OCI-LY7 (cell line): ENCODE measurements at regions not wholly inside any gene's neighbourhood (a gene's known extent, or its start where the extent isn't known, plus 50 kb on each side); places are given as distances from the start of the nearest gene placed in this dataset.

Experiments used
- BruUV-seq: library from RNA; stranded (reverse); fragments of 400-500 nt; replicated peaks from 2 replicates; lab custom pipeline; 2021; lab: Mats Ljungman, UMichigan
- CTCF ChIA-PET: fragments of 300-600 bp; sonication (Branson Sonifier 250); formaldehyde crosslinking; loops from one replicate; lab custom pipeline; 2022; ENCODE audit warnings: antibody characterized with exemption; ENCODE audit not compliant: unreplicated experiment; lab: Charles Lee
- POLR2A ChIA-PET: fragments of 300-600 bp; sonication (Branson Sonifier 250); formaldehyde crosslinking; loops from one replicate; lab custom pipeline; 2022; ENCODE audit warnings: antibody characterized with exemption; lab: Charles Lee
- DNase-seq: peaks from one replicate; pipeline ENCODE4 v3.0.0-alpha.2; 2015; ENCODE audit warnings: low spot score
- H2AFZ ChIP-seq: fragments of 200-600 bp; sonication (generic), shearing (Covaris generic); 2 replicates; pipeline ENCODE4 v1.6.1; 2014; ENCODE audit warnings: mild to moderate bottlenecking, antibody characterized with exemption, low read length, moderate library complexity
- H3K27ac ChIP-seq: fragments of 200-600 bp; sonication (generic); 2 replicates; pipeline ENCODE4 v1.5.1; 2014; ENCODE audit warnings: mixed run types, low read depth, mild to moderate bottlenecking, moderate library complexity, low read length, inconsistent platforms; ENCODE audit not compliant: poor library complexity, severe bottlenecking
- H3K36me3 ChIP-seq: fragments of 200-600 bp; sonication (generic); 2 replicates; pipeline ENCODE4 v1.6.1; 2014; ENCODE audit warnings: mild to moderate bottlenecking, antibody characterized with exemption, low read length, moderate library complexity, mixed read lengths; ENCODE audit not compliant: insufficient read depth
- H3K4me1 ChIP-seq: fragments of 200-600 bp; sonication (generic); 2 replicates; pipeline ENCODE4 v1.5.1; 2014; ENCODE audit warnings: mild to moderate bottlenecking, low read length; ENCODE audit not compliant: insufficient read depth, poor library complexity, severe bottlenecking
- H3K4me2 ChIP-seq: fragments of 200-600 bp; sonication (generic); 2 replicates; pipeline ENCODE4 v1.6.1; 2014; ENCODE audit warnings: mild to moderate bottlenecking, low read length
- H3K4me3 ChIP-seq: fragments of 200-600 bp; sonication (generic); 2 replicates; pipeline ENCODE4 v1.5.1; 2014; ENCODE audit warnings: mild to moderate bottlenecking, low read depth, low read length; ENCODE audit not compliant: poor library complexity, severe bottlenecking
- H3K79me2 ChIP-seq: fragments of 200-600 bp; sonication (generic); 2 replicates; pipeline ENCODE4 v1.6.1; 2016; ENCODE audit warnings: low read depth, mild to moderate bottlenecking, low read length, moderate library complexity, mixed read lengths; ENCODE audit not compliant: insufficient read depth
- H3K9me2 ChIP-seq: fragments of 200-600 bp; sonication (generic); 2 replicates; pipeline ENCODE4 v1.6.1; 2016; ENCODE audit warnings: mild to moderate bottlenecking, low read length, mixed read lengths; ENCODE audit not compliant: insufficient read depth
- H3K9me3 ChIP-seq: fragments of 200-600 bp; sonication (generic); 2 replicates; pipeline ENCODE4 v1.6.1; 2014; ENCODE audit warnings: mild to moderate bottlenecking, mixed run types, low read length, mixed read lengths
- H4K20me1 ChIP-seq: fragments of 200-600 bp; sonication (generic); 2 replicates; pipeline ENCODE4 v1.6.1; 2014; ENCODE audit warnings: mild to moderate bottlenecking, antibody characterized with exemption, low read length, moderate library complexity, mixed read lengths; ENCODE audit not compliant: insufficient read depth
- EZH2phosphoT487 ChIP-seq: fragments of 200-600 bp; sonication (generic); IDR thresholded peaks from 2 replicates; pipeline ENCODE4 v1.6.1; 2018; ENCODE audit warnings: low read depth, borderline replicate concordance, mild to moderate bottlenecking, mixed run types, antibody characterized with exemption, low read length, moderate library complexity, mixed read lengths
- intact Hi-C: fragments of 100-400 bp; cut with micrococcal nuclease; formaldehyde crosslinking; loops from one replicate; pipeline ENCODE4 v1.10.0; 2022; ENCODE audit not compliant: unreplicated experiment
- TF ChIP-seq, protein P1 (sequence below): fragments of 200-600 bp; sonication (generic); conservative IDR thresholded peaks from 2 replicates; pipeline ENCODE4 v1.5.1; 2014; ENCODE audit warnings: mild to moderate bottlenecking, antibody characterized with exemption, low read length, moderate library complexity, mixed read lengths

- H3K36me3 ChIP-seq = no peaks in the 10 kb centered on the region
- CTCF ChIA-PET = no interaction called here
- TF ChIP-seq, protein P1, sequence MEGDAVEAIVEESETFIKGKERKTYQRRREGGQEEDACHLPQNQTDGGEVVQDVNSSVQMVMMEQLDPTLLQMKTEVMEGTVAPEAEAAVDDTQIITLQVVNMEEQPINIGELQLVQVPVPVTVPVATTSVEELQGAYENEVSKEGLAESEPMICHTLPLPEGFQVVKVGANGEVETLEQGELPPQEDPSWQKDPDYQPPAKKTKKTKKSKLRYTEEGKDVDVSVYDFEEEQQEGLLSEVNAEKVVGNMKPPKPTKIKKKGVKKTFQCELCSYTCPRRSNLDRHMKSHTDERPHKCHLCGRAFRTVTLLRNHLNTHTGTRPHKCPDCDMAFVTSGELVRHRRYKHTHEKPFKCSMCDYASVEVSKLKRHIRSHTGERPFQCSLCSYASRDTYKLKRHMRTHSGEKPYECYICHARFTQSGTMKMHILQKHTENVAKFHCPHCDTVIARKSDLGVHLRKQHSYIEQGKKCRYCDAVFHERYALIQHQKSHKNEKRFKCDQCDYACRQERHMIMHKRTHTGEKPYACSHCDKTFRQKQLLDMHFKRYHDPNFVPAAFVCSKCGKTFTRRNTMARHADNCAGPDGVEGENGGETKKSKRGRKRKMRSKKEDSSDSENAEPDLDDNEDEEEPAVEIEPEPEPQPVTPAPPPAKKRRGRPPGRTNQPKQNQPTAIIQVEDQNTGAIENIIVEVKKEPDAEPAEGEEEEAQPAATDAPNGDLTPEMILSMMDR = no peak
- TF ChIP-seq EZH2phosphoT487 = no peak
Observed at GRCh38 chr2:142280831-142281230, 150.0 kb upstream of the LRP1B start.

GRCh38 chr2:142270990-142271389 lies 140.2 kb upstream of the LRP1B start:
- BruUV-seq = no TSS peak
- Histone ChIP-seq H2AFZ (no peak overlapping the region), H3K9me2 (no peaks in the 10 kb centered on the region), H3K9me3 (no peaks in the 10 kb centered on the region), H4K20me1 (no peaks in the 10 kb centered on the region), H3K27ac (no peak overlapping the region), H3K4me3 (no peak overlapping the region), H3K4me1 (no peaks in the 10 kb centered on the region), H3K36me3 (no peaks in the 10 kb centered on the region), H3K4me2 (no peak overlapping the region), H3K79me2 (no peaks in the 10 kb centered on the region)
- no peak for DNase-seq
- ChIA-PET POLR2A (no interaction called here), CTCF (no interaction called here)
- intact Hi-C loops = no loop called here
- TF ChIP-seq EZH2phosphoT487 = no peak
- TF ChIP-seq, protein P1 = no peak

More at GRCh38 chr2:142280831-142281230, 150.0 kb upstream of the LRP1B start:
- Histone ChIP-seq H3K27ac (no peak overlapping the region), H3K4me2 (no peak overlapping the region), H3K4me3 (no peak overlapping the region), H3K79me2 (no peaks in the 10 kb centered on the region), H4K20me1 (no peaks in the 10 kb centered on the region), H3K9me2 (no peaks in the 10 kb centered on the region), H2AFZ (no peak overlapping the region), H3K4me1 (no peaks in the 10 kb centered on the region), H3K9me3 (no peaks in the 10 kb centered on the region)
- POLR2A ChIA-PET = no interaction called here
- BruUV-seq = no TSS peak
- DNase-seq = no peak
- intact Hi-C loops = no loop called here

DNA sequence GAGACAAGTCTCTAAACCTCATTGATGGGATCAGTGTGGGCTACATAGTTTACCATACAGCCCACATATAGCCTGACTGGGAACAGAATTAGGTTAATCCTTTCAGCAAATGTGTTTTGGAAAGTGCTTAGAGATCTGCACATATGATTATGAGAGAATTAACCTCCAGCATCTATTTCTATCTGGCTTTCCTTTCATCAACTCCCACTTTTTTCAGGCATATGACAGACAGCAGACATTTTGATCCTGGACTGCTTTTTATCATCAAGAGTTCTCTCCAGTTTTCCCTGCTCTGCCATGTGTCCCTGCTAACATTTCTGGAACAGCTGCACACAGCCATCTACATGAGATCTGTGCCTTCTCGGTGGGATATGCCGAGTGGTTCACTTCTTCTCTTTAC lies 139.5 kb upstream of the LRP1B start:
- no peak for DNase-seq
- POLR2A ChIA-PET = interaction anchor here (0.6 kb wide), 1 partner anchor 21 kb away, joined by 3 read pairs; no protein-coding TSS in a partner anchor
- no peak for TF ChIP-seq EZH2phosphoT487
- H3K79me2 ChIP-seq = no peaks in the 10 kb centered on the region
- no peaks in the 10 kb centered on the region for H3K4me1 ChIP-seq
- no TSS peak for BruUV-seq
- intact Hi-C loops = no loop called here
- no peaks in the 10 kb centered on the region for H4K20me1 ChIP-seq
- H3K4me3 ChIP-seq = no peak overlapping the region
- H3K27ac ChIP-seq = no peak overlapping the region
- H3K4me2 ChIP-seq = no peak overlapping the region
- CTCF ChIA-PET = no interaction called here
- H3K36me3 ChIP-seq = no peaks in the 10 kb centered on the region
- no peaks in the 10 kb centered on the region for H3K9me2 ChIP-seq
- H3K9me3 ChIP-seq = no peaks in the 10 kb centered on the region
- no peak overlapping the region for H2AFZ ChIP-seq
